A673 (cell line): ENCODE measurements at regions not wholly inside any gene's neighbourhood (a gene's known extent, or its start where the extent isn't known, plus 50 kb on each side); places are given as distances from the start of the nearest gene placed in this dataset.

Experiments
- EZH2 ChIP-seq: fragments of 200-600 bp; sonication (generic); IDR thresholded peaks from 2 replicates; pipeline ENCODE4 v1.6.1; 2017; ENCODE audit warnings: borderline replicate concordance, low read depth, mild to moderate bottlenecking, mixed read lengths, antibody characterized with exemption, low read length; ENCODE audit not compliant: poor library complexity, severe bottlenecking
- TF ChIP-seq, protein P1 (sequence below): fragments of 300-800, 200-600 bp; sonication (generic); conservative IDR thresholded peaks from 2 replicates; pipeline ENCODE4 v1.5.1; 2017; ENCODE audit warnings: low read depth, mild to moderate bottlenecking, antibody characterized with exemption, low read length, moderate library complexity, mixed read lengths

- TF ChIP-seq EZH2: no peak
- TF ChIP-seq, protein P1, sequence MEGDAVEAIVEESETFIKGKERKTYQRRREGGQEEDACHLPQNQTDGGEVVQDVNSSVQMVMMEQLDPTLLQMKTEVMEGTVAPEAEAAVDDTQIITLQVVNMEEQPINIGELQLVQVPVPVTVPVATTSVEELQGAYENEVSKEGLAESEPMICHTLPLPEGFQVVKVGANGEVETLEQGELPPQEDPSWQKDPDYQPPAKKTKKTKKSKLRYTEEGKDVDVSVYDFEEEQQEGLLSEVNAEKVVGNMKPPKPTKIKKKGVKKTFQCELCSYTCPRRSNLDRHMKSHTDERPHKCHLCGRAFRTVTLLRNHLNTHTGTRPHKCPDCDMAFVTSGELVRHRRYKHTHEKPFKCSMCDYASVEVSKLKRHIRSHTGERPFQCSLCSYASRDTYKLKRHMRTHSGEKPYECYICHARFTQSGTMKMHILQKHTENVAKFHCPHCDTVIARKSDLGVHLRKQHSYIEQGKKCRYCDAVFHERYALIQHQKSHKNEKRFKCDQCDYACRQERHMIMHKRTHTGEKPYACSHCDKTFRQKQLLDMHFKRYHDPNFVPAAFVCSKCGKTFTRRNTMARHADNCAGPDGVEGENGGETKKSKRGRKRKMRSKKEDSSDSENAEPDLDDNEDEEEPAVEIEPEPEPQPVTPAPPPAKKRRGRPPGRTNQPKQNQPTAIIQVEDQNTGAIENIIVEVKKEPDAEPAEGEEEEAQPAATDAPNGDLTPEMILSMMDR: no peak
Measured at GRCh38 chr4:28176942-28177341, 1316.3 kb downstream of the STIM2 start.
